ENCODE measurements at regions not wholly inside any gene's neighbourhood (a gene's known extent, or its start where the extent isn't known, plus 50 kb on each side); places are given as distances from the start of the nearest gene placed in this dataset.

- TF ChIP-seq CTCF (IDR thresholded peaks at IDR 0.05 in 8 of 11, conservative IDR thresholded peaks at IDR 0.05 in 3 of 11) = no peak
- TF ChIP-seq POLR2A (IDR thresholded peaks at IDR 0.05) = no peak
Measured at GRCh38 chr7:156118248-156118645, 306.0 kb upstream of the SHH start.
